ENCODE measurements at regions not wholly inside any gene's neighbourhood (a gene's known extent, or its start where the extent isn't known, plus 50 kb on each side); places are given as distances from the start of the nearest gene placed in this dataset.
A peak's percentile ranks its signal among the peaks of the same experiment; 100 is the strongest.

DNA sequence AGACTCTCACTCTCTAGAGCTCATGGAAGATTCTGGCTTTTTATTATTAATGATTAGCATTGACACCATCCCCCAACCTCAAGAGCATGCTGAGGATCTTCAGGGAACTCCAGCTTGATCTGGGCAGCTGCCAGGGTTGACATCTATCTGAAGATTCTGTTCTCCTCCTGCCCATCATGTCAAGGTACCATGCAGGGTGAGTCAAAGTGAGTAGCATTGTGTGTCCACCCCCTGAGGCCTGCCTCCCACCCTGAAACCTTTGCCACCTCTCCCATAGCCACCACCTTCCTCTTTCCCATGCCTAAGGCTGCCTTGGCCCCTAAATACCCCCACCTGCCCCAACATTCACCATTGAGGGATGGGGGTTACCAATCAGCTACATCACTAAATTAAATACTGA lies 70.1 kb upstream of the SLCO3A1 start:
- H3K9me3 Mint-ChIP-seq: no peaks in the 10 kb centered on the region
- no peak overlapping the region for H3K4me3 Mint-ChIP-seq
- H3K4me1 Mint-ChIP-seq (ENCODE audit: unreplicated experiment): peaks cover 25% of the 10 kb centered on the region
- H3K27me3 Mint-ChIP-seq: peaks cover 15% of the 10 kb centered on the region
- H3K36me3 Mint-ChIP-seq: no peaks in the 10 kb centered on the region
- DNase-seq (ENCODE audit: extremely low spot score, unreplicated experiment): no peak
- H3K27ac Mint-ChIP-seq: no peak overlapping the region
- no peak for TF ChIP-seq CTCF (conservative IDR thresholded peaks at IDR 0.05)

DNA sequence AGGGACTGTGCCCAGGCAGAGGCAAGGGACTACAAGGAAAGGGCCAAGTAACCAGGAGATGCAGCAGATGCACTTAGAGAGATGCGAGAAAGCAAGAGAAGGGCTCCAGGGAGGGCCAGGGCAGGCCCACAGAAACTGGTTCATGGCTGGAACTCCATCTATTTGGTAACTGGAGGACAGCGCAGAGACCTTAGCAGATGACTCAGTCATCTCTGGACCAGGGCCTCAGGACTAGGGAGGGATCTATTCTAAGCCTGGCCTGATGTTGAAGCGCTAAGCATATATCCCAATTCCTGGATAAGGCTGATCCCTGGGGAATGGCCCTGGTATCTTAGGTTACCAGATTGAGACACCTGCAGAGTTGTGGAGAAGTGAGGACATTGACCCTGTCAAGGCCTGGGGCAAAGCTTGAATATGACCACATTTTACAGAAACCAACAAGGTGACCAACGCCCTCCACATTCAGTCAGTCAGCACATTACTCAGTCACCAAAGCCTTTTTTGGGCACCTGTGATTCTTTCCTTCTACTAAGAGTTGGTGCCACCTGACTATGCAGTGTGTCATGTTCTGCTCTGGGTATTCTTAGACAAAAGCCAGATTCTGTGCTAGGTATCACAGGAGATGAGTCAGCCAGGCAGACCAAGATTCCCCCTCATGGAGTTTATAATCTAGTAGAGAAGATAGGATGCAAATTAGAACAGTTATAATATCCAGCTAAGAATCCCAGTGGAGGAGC lies 68.4 kb upstream of the SLCO3A1 start:
- Mint-ChIP-seq H3K4me1 (ENCODE audit: unreplicated experiment) (peaks cover 25% of the 10 kb centered on the region), H3K27ac (no peak overlapping the region), H3K9me3 (no peaks in the 10 kb centered on the region), H3K27me3 (peaks cover 12% of the 10 kb centered on the region), H3K4me3 (no peak overlapping the region), H3K36me3 (no peaks in the 10 kb centered on the region)
- TF ChIP-seq CTCF (conservative IDR thresholded peaks at IDR 0.05): no peak
- no peak for DNase-seq (ENCODE audit: extremely low spot score, unreplicated experiment)

GRCh38 chr15:91787198-91787597 lies 66.3 kb upstream of the SLCO3A1 start:
- Mint-ChIP-seq H3K9me3 (no peaks in the 10 kb centered on the region), H3K27me3 (peaks cover 3% of the 10 kb centered on the region), H3K4me3 (no peak overlapping the region), H3K4me1 (ENCODE audit: unreplicated experiment) (peaks cover 16% of the 10 kb centered on the region), H3K27ac (peak overlapping the region; percentile 37), H3K36me3 (no peaks in the 10 kb centered on the region)
- TF ChIP-seq CTCF (conservative IDR thresholded peaks at IDR 0.05): no peak
- DNase-seq (ENCODE audit: extremely low spot score, unreplicated experiment): no peak

DNA sequence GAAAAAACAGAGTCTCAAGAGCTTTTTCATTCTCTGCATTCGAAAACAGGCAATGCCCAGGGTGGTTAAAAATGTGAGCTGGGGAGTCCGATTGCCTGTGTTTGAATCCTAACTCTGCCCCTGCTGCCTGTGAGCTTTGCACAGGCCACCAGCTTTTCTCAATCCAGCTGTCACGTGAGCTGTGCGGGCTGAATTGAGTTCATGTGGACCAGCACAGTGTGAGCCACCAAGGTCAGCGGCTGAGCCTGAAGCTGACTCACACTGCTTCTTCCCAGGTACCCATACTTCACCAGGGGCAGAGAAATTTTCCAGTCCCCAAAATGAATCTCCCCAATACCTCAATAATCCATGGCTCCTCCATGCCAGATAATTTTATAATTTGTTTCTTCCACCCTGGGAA lies 64.4 kb upstream of the SLCO3A1 start:
- no peaks in the 10 kb centered on the region for H3K36me3 Mint-ChIP-seq
- H3K4me1 Mint-ChIP-seq (ENCODE audit: unreplicated experiment): peaks cover 6% of the 10 kb centered on the region
- DNase-seq (ENCODE audit: extremely low spot score, unreplicated experiment): no peak
- no peak for TF ChIP-seq CTCF (conservative IDR thresholded peaks at IDR 0.05)
- no peak overlapping the region for H3K4me3 Mint-ChIP-seq
- H3K9me3 Mint-ChIP-seq: no peaks in the 10 kb centered on the region
- H3K27me3 Mint-ChIP-seq: peaks cover 3% of the 10 kb centered on the region
- no peak overlapping the region for H3K27ac Mint-ChIP-seq

DNA sequence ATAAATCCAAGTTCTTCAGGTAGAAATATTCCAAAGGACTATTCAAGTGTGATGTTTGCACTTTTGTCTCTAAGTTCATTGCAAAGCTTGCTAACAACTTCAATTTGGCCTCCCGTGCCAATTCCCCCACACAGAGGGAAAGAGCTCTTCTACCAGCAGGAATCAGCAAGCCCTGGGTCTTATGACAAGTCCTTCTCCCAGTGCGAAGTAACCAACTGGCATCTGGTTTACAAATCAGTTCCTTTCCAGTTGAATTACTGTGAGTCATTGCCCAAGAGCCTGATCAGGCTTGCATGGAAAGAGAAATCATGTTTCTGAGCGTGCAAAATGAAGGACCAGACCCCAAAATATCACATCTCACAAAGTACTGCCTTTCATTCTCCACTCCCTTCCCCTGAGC lies 62.7 kb upstream of the SLCO3A1 start:
- DNase-seq (ENCODE audit: extremely low spot score, unreplicated experiment): no peak
- Mint-ChIP-seq H3K27ac (no peak overlapping the region), H3K36me3 (no peaks in the 10 kb centered on the region), H3K4me3 (no peak overlapping the region), H3K27me3 (peaks cover 3% of the 10 kb centered on the region), H3K4me1 (ENCODE audit: unreplicated experiment) (peaks cover 6% of the 10 kb centered on the region), H3K9me3 (no peaks in the 10 kb centered on the region)
- TF ChIP-seq CTCF (conservative IDR thresholded peaks at IDR 0.05): no peak
